ENCODE measurements at regions not wholly inside any gene's neighbourhood (a gene's known extent, or its start where the extent isn't known, plus 50 kb on each side); places are given as distances from the start of the nearest gene placed in this dataset.

- no peak for DNase-seq
These were observed 50.2 kb upstream of the LRP8 start for GRCh38 chr1:53378061-53378460.

- DNase-seq: no peak
These were observed 51.2 kb upstream of the LRP8 start for GRCh38 chr1:53378932-53379661.

- no peak for DNase-seq
These were observed 51.8 kb upstream of the LRP8 start for GRCh38 chr1:53379662-53380002.

GRCh38 chr1:53380296-53380695 lies 52.4 kb upstream of the LRP8 start:
- no peak for DNase-seq

GRCh38 chr1:53381790-53382401 lies 54.0 kb upstream of the LRP8 start:
- no peak for DNase-seq

- DNase-seq: no peak
These were observed 55.4 kb upstream of the LRP8 start for GRCh38 chr1:53383136-53383870.

GRCh38 chr1:53384796-53385195 lies 56.9 kb upstream of the LRP8 start:
- no peak for DNase-seq

- no peak for DNase-seq
These were observed 57.7 kb upstream of the LRP8 start for GRCh38 chr1:53385276-53386225.

- DNase-seq: no peak
These were observed 61.1 kb upstream of the LRP8 start for GRCh38 chr1:53388963-53389362.

- peak; percentile 31 for DNase-seq
These were observed 62.4 kb upstream of the LRP8 start for GRCh38 chr1:53390261-53390660.

- no peak for DNase-seq
These were observed 62.9 kb upstream of the LRP8 start for GRCh38 chr1:53390736-53391135.

- DNase-seq: no peak
These were observed 63.4 kb upstream of the LRP8 start for GRCh38 chr1:53391296-53391695.

GRCh38 chr1:53391982-53392381 lies 64.1 kb upstream of the LRP8 start:
- DNase-seq: no peak

GRCh38 chr1:53392460-53392859 lies 64.6 kb upstream of the LRP8 start:
- no peak for DNase-seq

- peak; percentile 57 for DNase-seq
These were observed 65.5 kb upstream of the LRP8 start for GRCh38 chr1:53393325-53393792.

- no peak for DNase-seq
These were observed 64.9 kb upstream of the DMRTB1 start for GRCh38 chr1:53394306-53394705.

GRCh38 chr1:53395671-53396215 lies 63.5 kb upstream of the DMRTB1 start:
- DNase-seq: no peak

- DNase-seq: no peak
These were observed 62.5 kb upstream of the DMRTB1 start for GRCh38 chr1:53396573-53397268.

GRCh38 chr1:53398091-53398490 lies 61.1 kb upstream of the DMRTB1 start:
- no peak for DNase-seq

- DNase-seq: no peak
These were observed 60.4 kb upstream of the DMRTB1 start for GRCh38 chr1:53398576-53399365.
